Keratinocyte (primary cell): ENCODE measurements at regions not wholly inside any gene's neighbourhood (a gene's known extent, or its start where the extent isn't known, plus 50 kb on each side); places are given as distances from the start of the nearest gene placed in this dataset.

Experiments used
- DNase-seq: peaks from one replicate; pipeline ENCODE4 v3.0.0-alpha.2; 2011; ENCODE audit warnings: low read depth, missing footprints, low spot score
- FAIRE-seq: peaks from 2 replicates; lab custom pipeline; 2011; peaks lifted over from hg19 to GRCh38; lab: Jason Lieb, UNC
- H2AFZ ChIP-seq: 2 replicates; pipeline ENCODE4 v1.6.0; 2012; ENCODE audit warnings: low read length, control low read depth, inconsistent platforms; ENCODE audit not compliant: control insufficient read depth
- H3K27ac ChIP-seq: 2 replicates; pipeline ENCODE4 v1.5.1; 2011; ENCODE audit warnings: low read length; ENCODE audit not compliant: control insufficient read depth, insufficient read depth
- H3K27me3 ChIP-seq: 3 replicates; pipeline ENCODE4 v1.6.0; 2011; ENCODE audit warnings: low read length; ENCODE audit not compliant: control insufficient read depth, insufficient read depth; ENCODE audit errors: extremely low read depth
- H3K36me3 ChIP-seq, 2 experiments: 2 replicates in 1 of 2; 3 replicates in 1 of 2; pipeline ENCODE4 v1.5.1; 2011; ENCODE audit warnings: low read length in 2 of 2, mild to moderate bottlenecking in 1 of 2; ENCODE audit not compliant: control insufficient read depth in 2 of 2, insufficient read depth in 2 of 2; ENCODE audit errors: extremely low read depth in 1 of 2
- H3K4me1 ChIP-seq: 3 replicates; pipeline ENCODE4 v1.5.1; 2011; ENCODE audit warnings: low read length; ENCODE audit not compliant: control insufficient read depth, insufficient read depth; ENCODE audit errors: extremely low read depth
- H3K4me2 ChIP-seq: 3 replicates; pipeline ENCODE4 v1.6.0; 2011; ENCODE audit warnings: low read depth, low read length; ENCODE audit not compliant: control insufficient read depth, insufficient read depth; ENCODE audit errors: extremely low read depth
- H3K4me3 ChIP-seq, 3 experiments: fragments of 200-600 bp in 1 of 3; sonication (generic) in 1 of 3; 2 replicates in 2 of 3; 3 replicates in 1 of 3; pipeline ENCODE4 v1.5.1; 2011 to 2016; ENCODE audit warnings: low read length in 3 of 3, mild to moderate bottlenecking in 3 of 3, control low read depth in 2 of 3, inconsistent platforms in 1 of 3, low read depth in 1 of 3, mixed read lengths in 1 of 3, mixed run types in 1 of 3, moderate library complexity in 1 of 3; ENCODE audit not compliant: control insufficient read depth in 2 of 3, insufficient read depth in 2 of 3; ENCODE audit errors: extremely low read depth in 1 of 3
- H3K79me2 ChIP-seq: 2 replicates; pipeline ENCODE4 v1.6.0; 2012; ENCODE audit warnings: low read length; ENCODE audit not compliant: control insufficient read depth, insufficient read depth
- H3K9ac ChIP-seq: 3 replicates; pipeline ENCODE4 v1.6.0; 2011; ENCODE audit warnings: low read length; ENCODE audit not compliant: control insufficient read depth, insufficient read depth; ENCODE audit errors: extremely low read depth
- H3K9me1 ChIP-seq: 3 replicates; pipeline ENCODE4 v1.6.0; 2011; ENCODE audit warnings: low read length; ENCODE audit not compliant: control insufficient read depth, insufficient read depth; ENCODE audit errors: extremely low read depth
- H3K9me3 ChIP-seq: 2 replicates; pipeline ENCODE4 v1.5.1; 2012; ENCODE audit warnings: low read depth, low read length; ENCODE audit not compliant: control insufficient read depth
- H4K20me1 ChIP-seq: 3 replicates; pipeline ENCODE4 v1.6.0; 2011; ENCODE audit warnings: low read length; ENCODE audit not compliant: control insufficient read depth, insufficient read depth; ENCODE audit errors: extremely low read depth
- CTCF ChIP-seq, 3 experiments: IDR thresholded peaks in 1 of 3; conservative IDR thresholded peaks in 1 of 3; optimal IDR thresholded peaks in 1 of 3; 2 replicates in 2 of 3; 3 replicates in 1 of 3; pipeline versions ENCODE3 to v1.5.1; 2011; ENCODE audit warnings: low read length in 3 of 3, mild to moderate bottlenecking in 3 of 3, moderate library complexity in 2 of 3, control low read depth in 1 of 3, inconsistent platforms in 1 of 3; ENCODE audit not compliant: insufficient read depth in 2 of 3; ENCODE audit errors: extremely low read depth in 1 of 3
- EZH2 ChIP-seq: IDR thresholded peaks from one replicate; pipeline ENCODE4 v1.6.1; 2012; ENCODE audit warnings: inconsistent platforms, mild to moderate bottlenecking, low read length, moderate library complexity
- dilution Hi-C: fragments of 300-500 bp; cut with MboI; formaldehyde crosslinking; loops from one replicate; pipeline ENCODE4 v1.7.0; 2020; ENCODE audit warnings: low sequenced_read_pairs; ENCODE audit not compliant: extremely low pct_ligation_motif_present

DNA sequence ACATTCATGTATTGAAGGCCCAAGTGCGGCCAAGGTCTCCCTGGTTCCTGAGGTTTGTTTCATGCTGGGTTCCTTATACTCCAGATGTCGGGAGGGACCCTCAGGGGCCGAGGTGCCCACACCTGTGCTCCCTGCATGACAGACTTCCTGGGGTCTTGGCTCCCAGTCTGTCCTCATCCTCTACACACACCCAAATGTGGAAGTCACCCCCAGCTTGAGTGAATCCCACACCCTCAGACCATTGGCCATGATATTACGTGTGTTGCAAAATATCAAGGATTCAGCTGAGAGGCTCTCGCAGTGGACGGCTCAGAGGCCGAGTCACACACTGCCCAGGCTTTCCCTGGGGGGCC lies 82.2 kb upstream of the DUSP22 start:
- H3K9ac ChIP-seq, result no peak overlapping the region
- no peak overlapping the region for H3K4me3 ChIP-seq
- no peak for TF ChIP-seq CTCF (optimal IDR thresholded peaks at IDR 0.05 in 1 of 3, IDR thresholded peaks at IDR 0.05 in 1 of 3, conservative IDR thresholded peaks at IDR 0.05 in 1 of 3; ENCODE audit: extremely low read depth in 1 of 3, insufficient read depth in 2 of 3, low read length in 3 of 3)
- no peak for TF ChIP-seq EZH2
- no peaks in the 10 kb centered on the region for H3K79me2 ChIP-seq
- FAIRE-seq, result no peak
- H2AFZ ChIP-seq, result no peak overlapping the region
- DNase-seq, result no peak
- H3K9me1 ChIP-seq, result no peaks in the 10 kb centered on the region
- no peaks in the 10 kb centered on the region for H4K20me1 ChIP-seq
- H3K4me2 ChIP-seq, result no peak overlapping the region
- dilution Hi-C loops, result no loop called here
- no peaks in the 10 kb centered on the region for H3K36me3 ChIP-seq
- no peak overlapping the region for H3K27ac ChIP-seq
- H3K27me3 ChIP-seq, result peaks cover 4% of the 10 kb centered on the region
- peaks cover 7% of the 10 kb centered on the region for H3K4me1 ChIP-seq
- no peaks in the 10 kb centered on the region for H3K9me3 ChIP-seq

DNA sequence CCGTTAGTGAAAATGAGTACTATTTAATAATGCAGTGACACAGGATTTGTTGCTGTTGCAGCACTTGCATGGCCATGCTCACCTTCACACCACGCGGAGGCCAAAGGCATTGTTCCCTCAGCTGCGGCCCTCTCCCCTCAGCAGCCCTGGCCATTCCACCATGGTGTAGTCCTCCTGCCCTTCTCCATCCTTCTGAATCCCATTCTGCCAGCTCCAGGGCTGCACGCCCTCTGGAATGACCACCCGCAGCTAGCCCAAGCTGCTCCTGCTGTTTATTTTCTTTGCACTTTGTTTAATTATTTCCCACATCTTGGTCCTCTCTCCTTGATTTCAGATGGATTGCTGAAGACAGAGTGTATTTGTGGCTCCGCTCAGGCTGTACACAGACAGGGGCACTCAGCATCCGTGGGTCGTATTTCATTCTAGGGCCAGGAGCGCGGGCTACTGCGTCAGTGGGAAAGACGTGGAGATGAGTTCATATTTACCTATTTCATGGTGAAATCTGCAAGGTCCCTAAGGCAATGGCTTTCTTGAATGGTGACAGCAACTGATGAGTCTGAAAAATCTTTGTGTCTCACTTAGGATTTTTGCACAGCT lies 81.4 kb upstream of the DUSP22 start:
- TF ChIP-seq EZH2 (no peak), CTCF (optimal IDR thresholded peaks at IDR 0.05 in 1 of 3, IDR thresholded peaks at IDR 0.05 in 1 of 3, conservative IDR thresholded peaks at IDR 0.05 in 1 of 3; ENCODE audit: extremely low read depth in 1 of 3, insufficient read depth in 2 of 3, low read length in 3 of 3) (no peak)
- Histone ChIP-seq H3K4me2 (no peak overlapping the region), H3K4me3 (no peak overlapping the region), H3K9me3 (no peaks in the 10 kb centered on the region), H3K9me1 (no peaks in the 10 kb centered on the region), H2AFZ (no peak overlapping the region), H3K27ac (no peak overlapping the region), H3K36me3 (no peaks in the 10 kb centered on the region), H4K20me1 (no peaks in the 10 kb centered on the region), H3K4me1 (peaks cover 14% of the 10 kb centered on the region), H3K79me2 (no peaks in the 10 kb centered on the region), H3K9ac (no peak overlapping the region), H3K27me3 (peaks cover 4% of the 10 kb centered on the region)
- FAIRE-seq (no peak), DNase-seq (no peak)
- dilution Hi-C loops, result no loop called here
